GM21723 (cell line): ENCODE measurements at regions not wholly inside any gene's neighbourhood (a gene's known extent, or its start where the extent isn't known, plus 50 kb on each side); places are given as distances from the start of the nearest gene placed in this dataset.
"Not testable (repeated sequence)": the region's sequence is repeated elsewhere in the genome, so short reads cannot be mapped to it uniquely, and the experiment has no call there.

Source experiments
- ATAC-seq: cut with Tn5 transposase; IDR thresholded peaks from one replicate; pipeline ENCODE4 v1.9.1; 2021; ENCODE audit warnings: mild to moderate bottlenecking, moderate library complexity; ENCODE audit not compliant: unreplicated experiment

DNA sequence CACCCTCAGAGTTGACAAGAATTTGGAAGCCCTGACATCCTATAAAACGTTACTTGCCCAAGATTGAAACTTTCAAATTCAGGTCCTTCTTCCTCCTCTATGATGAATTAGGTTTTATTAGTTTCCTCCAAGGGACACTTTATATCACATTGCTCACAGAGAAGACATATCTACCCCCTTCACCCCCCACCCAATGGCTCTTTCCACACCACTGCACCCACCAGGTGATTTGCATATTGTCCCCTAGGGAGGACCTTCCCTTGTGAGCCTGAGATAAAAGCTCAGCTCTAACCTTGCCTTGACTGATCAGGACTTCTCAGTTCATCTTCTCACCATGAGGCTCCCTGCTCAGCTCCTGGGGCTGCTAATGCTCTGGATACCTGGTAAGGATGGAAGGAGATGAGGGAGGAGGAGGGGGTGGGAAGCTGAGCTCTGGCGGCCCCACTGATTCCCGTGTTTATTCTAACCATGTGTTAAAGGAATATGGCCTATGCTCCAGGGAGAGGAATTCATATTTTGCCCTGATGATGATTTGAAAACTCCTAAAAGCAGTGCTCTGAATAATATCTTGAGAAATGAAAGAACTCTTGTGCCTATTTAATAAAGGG, 1255.8 kb downstream of the RPIA start:
- not testable (repeated sequence) for ATAC-seq

DNA sequence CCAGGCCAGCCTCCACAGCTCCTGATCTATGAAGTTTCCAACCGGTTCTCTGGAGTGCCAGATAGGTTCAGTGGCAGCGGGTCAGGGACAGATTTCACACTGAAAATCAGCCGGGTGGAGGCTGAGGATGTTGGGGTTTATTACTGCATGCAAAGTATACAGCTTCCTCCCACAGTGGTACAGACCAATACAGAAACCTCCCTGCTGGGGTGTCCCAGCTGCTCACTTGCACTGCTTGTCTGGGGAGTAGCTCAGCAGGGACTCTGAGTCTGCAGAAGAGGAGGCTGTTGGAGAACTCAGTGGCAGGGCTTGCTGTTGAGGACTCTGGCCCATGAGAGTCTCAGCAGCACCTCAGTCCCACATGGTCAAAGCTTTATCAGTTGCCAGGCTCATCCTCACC, 1256.6 kb downstream of the RPIA start:
- ATAC-seq = peak; percentile 70

DNA sequence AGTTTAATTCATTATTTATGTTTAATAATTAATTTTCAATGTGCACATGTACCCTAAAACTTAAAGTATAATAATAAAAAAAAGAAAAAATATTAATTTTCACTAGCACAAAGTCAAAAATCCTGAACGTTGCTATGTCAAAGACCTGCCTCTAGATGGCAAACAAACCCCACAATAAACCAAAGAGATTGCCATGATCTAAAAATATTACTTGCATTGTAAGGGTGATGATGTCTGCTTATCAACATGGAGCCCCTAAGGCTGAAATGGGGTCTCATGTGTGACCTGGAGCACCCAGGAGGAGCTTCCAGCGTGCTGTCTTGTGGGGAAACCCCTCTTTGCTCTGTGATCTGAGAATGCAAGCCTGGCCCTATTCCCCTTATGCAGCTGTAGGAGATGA, 1259.3 kb downstream of the RPIA start:
- ATAC-seq = not testable (repeated sequence)

DNA sequence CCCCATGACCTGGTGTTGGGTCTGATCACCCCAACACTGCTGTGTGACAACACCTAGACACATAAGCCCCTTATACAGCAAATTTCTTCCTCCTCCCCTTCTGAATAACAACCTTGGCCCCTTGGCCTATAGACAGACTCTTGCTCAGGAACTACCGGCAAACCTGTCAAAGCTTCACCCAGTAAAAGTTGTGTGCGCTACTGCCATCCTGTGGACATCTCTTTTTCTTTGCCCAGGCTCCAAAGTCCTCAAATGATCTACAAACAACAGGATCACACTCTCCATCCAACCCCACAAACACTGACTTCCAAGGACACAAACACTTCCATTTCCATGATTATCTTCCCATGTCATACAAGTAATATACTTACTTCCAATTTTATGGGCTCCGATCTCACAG, 1265.8 kb downstream of the RPIA start:
- peak; percentile 67 for ATAC-seq

DNA sequence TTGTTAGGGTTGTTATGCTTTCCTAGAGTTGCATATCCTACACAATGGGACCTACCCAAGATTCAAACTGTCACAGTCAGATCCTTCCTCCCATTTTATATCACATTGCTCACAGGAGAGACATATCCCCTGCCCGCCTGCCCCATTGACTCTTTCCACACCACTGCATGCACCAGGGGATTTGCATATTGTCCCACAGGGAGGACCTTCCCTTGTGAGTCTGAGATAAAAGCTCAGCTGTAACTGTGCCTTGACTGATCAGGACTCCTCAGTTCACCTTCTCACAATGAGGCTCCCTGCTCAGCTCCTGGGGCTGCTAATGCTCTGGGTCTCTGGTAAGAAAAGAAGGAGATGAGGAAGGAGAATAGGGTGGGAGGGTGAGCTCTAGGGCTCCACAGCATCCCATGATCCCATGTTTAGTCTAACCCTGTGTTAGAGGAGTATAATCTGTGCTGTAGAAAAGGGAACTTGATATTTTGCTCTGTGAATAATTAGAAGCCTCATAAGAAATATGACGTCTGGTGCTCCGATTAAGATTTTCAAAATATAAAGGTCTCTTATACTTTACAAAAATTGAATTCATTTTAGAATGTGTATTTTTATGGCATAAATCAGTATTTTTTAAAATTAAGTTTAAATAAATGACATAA, 1268.4 kb downstream of the RPIA start:
- ATAC-seq = not testable (repeated sequence)

DNA sequence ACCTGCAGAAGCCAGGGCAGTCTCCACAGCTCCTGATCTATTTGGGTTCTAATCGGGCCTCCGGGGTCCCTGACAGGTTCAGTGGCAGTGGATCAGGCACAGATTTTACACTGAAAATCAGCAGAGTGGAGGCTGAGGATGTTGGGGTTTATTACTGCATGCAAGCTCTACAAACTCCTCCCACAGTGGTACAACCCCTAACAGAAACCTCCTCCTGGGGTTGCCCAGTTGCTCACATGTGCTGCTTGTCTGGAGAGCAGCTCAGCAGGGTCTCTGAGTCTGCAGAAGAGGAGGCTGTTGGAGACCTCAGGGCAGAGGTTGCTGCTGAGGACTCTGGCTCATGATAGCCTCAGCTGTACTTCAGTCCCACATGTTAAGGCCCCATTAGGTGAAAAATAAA, 1269.1 kb downstream of the RPIA start:
- not testable (repeated sequence) for ATAC-seq

DNA sequence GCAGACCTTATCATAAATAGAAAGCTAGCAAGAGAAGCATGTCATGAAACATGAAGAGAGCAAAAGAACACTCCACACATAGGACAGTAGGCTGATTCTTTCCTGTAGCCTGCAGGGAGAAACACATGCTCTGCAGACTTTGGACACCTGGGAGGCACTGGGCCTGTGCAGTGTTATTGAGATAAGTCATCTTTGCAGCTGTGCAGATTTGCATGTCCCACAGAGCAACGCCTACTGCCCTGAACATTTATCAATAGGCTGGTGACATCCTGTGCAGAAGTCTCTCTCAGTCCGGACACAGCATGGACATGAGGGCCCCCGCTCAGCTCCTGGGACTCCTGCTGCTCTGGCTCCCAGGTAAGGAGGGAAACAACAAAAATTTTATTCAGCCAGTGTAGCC, 1277.1 kb downstream of the RPIA start:
- ATAC-seq = not testable (repeated sequence)

DNA sequence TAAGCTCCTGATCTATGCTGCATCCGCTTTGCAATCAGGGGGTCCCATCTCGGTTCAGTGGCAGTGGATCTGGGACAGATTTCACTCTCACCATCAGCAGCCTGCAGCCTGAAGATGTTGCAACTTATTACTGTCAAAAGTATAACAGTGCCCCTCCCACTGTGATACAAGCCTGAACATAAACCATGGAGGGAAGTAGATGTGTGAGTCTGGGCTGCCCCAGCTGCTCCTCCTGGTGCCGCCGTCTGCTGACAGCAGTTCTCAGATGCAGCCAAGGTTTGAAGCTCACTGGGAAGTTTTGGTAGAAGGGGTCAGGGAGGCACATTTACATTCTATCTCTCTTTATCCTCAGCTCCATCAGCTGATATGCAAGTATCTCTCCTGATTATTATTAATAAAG, 1277.7 kb downstream of the RPIA start:
- ATAC-seq = not testable (repeated sequence)

DNA sequence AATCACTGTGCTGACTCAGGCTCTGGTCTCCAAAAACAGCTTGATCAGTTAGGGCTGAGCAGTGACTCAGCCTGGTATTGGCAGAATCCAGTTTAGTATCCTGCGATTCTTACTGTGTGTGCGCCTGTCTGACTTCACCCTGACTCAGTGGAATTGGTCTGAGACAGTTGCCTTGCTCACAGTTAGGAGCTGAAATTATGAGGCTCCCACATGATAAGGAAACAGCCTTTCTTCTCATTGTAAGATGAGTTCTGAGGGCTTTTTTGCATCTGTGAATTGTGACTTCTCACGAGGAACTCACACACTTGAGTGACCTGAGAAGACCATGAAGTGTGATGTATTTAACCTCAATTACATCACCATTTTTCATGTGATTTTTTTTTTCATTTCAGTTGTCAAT, 1282.4 kb downstream of the RPIA start:
- ATAC-seq = not testable (repeated sequence)

DNA sequence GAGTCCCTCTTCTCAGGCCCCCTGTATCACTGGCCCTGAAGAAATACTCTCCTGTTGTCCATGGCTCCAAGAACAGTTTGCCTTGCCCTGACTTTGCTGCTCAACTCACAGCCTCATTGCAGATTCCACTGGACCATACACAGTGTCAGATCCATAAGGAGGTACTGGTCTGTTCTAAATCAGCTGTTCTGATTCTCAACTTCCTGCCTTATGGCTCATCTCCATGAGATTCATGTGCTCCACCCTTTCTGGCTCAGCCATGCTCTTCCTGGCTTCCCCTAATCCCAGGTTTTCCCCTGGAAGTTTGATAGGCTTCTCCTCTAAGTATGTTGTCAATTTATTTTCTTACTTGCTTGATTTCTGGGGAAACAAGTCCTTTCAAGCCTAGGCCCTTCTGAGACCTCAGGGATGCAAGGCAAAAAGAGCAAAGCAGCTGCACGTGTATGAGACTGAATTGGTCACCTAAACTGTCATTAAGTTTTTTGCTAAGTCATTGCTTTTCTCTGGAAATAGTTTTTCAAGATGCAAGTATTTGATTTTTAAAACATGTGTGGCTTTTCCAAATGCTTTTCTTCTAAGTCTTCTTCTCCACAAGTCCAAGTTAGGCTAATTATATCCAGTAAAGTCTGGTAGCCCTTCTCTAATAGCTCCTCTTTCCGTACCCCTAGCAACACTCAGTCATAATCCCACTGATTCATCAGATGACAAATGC, 1288.5 kb downstream of the RPIA start:
- not testable (repeated sequence) for ATAC-seq

DNA sequence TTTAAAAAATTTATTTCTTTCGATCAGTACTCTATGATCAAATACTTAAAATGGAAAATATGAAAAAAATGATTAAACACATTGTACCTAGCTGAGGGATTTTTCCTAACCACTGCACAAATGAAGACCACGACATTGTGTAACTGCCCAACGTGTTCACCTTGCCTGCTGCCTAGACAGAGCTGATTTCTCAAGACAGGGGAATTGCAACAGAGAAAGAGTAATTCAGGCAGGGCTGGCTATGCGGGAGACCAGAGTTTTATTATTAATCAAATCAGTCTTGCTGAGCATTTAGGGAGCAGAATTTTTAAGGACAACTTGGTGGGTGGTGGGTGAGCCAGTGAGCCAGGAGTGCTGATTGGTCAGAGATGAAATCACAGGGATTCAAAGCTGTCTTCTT, 1290.8 kb downstream of the RPIA start:
- ATAC-seq = not testable (repeated sequence)

DNA sequence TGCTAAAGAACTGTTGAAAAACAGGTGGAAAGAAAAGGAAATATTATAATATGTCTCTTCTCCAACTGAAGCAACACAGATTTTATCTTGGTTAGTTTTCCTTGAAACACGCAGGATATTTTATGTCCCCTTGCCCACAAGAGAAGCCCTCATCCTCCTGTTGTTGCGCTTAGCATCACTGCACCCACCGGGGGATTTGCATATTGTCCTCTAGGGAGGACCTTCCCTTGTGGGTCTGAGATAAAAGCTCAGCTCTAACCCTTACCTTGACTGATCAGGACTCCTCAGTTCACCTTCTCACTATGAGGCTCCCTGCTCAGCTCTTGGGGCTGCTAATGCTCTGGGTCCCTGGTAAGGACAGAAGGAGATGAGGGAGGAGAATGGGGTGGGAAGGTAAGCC, 1294.2 kb downstream of the RPIA start:
- ATAC-seq = not testable (repeated sequence)

DNA sequence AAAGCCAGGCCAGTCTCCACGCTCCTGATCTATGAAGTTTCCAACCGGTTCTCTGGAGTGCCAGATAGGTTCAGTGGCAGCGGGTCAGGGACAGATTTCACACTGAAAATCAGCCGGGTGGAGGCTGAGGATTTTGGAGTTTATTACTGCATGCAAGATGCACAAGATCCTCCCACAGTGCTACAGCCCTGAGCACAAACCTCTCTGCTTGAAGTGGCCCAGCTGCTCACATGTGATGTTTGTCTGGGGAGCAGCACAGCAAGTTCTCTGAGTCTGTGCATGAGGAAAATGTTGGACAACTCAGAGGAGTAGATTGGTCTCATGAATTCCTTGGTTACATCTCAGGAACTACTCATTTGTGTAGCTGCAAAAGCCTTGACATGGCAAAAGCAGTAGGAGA, 1295.1 kb downstream of the RPIA start:
- ATAC-seq = not testable (repeated sequence)

DNA sequence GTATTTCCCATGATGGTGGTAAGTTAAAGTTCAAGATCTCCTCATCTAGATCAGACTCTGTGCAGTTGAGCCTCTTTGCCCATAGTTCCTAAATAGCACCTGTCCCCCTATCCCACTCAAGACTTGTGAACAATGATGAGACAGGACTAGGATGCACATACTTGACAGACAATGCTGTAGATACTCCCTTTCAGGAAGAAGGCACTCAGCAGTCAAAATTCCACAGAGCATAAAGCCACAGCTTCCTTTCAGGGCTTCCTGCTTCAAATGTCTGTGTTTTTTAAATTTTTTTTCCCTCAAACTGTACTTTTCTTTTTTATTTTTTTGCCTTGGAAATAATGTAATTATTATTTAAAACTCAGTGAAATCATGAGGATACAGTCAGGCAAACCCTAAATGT, 1305.3 kb downstream of the RPIA start:
- not testable (repeated sequence) for ATAC-seq

DNA sequence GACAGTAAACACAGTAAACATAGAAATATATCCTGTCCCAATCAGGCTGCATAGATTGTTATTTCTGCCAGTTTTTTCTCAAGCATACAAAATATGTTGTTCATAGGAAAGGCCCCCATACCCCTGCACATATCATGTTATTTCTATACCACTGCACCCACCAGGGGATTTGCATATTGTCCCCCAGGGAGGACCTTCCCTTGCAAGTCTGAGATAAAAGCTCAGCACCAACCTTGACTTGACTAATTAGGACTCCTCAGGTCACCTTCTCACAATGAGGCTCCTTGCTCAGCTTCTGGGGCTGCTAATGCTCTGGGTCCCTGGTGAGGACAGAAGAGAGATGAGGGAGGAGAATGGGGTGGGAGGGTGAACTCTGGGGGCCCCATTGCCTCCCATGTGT, 1313.1 kb downstream of the RPIA start:
- ATAC-seq = not testable (repeated sequence)

DNA sequence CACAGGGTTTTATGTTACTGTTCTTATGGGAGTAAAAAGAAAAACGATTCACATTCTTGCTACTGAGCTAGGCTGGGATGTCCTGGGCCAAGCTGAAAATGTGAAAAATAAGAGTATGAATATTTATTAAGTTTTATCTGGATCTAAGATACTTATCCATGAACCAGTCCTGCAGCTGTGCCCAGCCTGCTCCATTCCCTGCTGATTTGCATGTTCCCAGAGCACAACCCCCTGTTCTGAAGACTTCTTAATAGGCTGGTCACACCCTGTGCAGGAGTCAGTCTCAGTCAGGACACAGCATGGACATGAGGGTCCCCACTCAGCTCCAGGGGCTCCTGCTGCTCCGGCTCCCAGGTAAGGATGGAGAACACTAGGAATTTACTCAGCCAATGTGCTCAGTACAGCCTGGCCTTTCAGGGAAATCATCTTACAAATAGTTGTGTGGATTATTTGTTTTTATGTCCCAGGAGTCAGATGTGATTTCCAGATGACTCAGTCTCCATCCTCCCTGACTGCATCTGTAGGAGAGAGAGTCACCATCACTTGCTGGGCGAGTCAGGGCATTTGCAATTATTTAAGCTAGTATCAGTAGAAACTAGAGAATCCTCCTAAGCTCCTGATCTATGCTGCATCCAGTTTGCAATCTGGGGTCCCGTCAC, 1319.1 kb downstream of the RPIA start:
- ATAC-seq = not testable (repeated sequence)

DNA sequence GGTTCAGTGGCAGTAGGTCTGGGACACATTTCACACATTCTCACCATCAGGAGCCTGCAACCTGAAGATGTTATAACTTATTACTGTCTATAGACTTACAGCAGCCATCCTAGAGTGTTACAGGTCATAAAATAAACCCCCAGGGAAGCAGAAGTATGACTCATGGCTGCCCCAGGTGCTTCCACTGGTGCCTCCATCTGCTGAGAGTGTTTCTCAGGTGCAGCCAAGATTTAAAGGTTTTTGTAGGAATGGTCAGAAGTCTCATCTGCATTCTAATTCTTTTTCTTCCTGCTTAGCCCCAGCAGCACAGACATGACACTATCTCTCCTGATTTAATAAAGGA, 1319.6 kb downstream of the RPIA start:
- not testable (repeated sequence) for ATAC-seq

DNA sequence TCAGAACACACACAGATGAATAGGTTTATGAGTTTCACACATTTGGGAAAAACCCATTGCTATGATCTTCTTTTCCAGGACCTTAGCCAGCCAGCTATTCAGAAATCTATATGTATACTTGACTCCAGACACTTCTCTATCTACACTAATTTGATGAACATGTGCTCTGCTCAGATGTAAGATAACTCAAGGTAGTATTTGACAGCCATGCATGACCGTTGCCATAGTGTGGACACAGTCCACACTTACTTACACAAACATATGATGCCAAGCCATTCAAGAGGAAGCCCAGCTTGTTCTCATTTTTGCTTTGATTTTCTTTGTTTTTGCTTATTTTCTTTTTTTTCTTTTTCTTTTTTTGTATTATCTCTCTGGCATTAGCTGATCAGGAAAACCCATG, 1328.4 kb downstream of the RPIA start:
- not testable (repeated sequence) for ATAC-seq

DNA sequence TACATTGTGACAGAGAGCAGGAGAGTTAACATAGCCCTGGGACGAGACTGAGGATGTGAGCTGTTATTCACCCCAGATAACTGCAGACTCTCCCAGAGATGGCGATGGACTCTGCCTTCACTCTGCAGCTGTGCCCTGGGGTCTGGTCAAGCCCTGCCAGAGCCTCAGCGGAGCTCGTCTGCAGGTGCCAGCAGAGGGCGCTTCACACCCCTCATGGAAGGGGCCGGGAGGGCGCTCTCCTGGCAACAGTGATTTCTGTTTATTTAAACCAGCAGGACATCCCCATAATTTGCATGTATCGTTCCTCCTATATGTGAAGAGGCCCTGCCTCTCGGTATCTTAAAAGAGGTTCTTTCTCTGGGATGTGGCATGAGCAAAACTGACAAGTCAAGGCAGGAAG, 1329.8 kb downstream of the RPIA start:
- peak; percentile 66 for ATAC-seq

DNA sequence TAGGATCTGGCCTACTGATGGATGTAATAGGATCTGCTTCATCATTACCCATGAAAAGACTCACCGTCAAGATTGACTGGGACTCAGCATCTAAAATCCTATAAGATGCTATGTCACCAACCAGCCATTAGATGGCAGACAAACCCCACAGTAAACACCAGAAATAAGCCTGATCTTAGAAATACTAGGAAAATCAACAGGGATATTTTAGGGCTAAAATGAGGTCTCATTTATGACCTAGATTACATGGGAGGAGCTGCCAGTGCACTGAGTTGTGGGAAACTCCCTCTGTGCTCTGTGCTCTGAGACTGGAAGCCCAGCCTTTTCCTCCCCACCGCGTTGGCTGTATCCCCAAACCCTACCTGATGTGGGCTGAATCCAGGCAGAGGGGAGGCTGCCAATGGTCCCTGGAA, 1335.8 kb downstream of the RPIA start:
- ATAC-seq = peak; percentile 84

DNA sequence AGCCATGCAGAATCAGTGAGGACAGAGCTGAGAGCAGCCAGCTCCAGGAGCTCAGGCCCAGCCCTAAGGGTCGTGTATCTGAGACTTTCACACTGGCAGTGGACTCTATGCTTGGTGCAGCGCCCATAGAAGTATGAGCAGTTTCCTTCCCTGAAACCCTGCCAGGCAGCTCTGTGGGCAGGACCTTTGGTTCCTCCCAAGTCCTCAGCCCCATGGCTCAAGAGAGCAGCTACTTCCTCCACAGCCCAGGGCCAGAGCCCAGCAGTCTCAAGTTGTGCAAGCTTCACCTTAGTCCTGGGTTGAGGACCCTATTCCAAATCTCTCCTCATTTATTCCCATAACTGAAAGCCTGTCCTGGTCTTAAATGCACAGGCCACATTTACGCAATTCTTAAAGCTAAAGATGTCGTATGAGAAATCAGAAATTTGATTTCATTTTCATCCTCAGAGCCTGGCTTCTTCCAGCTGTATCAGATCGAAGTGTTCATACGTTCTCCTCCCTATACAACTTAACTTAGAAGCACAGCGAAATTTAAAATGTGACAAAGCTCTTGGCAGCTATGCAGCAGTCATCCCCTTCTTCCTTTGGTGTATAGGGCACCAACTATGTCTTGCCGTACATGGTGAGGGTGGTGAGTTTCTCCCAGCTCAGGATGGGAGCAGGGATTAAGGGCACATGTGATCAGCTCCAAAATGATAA, 1337.1 kb downstream of the RPIA start:
- not testable (repeated sequence) for ATAC-seq
